ENCODE measurements at regions not wholly inside any gene's neighbourhood (a gene's known extent, or its start where the extent isn't known, plus 50 kb on each side); places are given as distances from the start of the nearest gene placed in this dataset.

- intact Hi-C loops (cut with micrococcal nuclease): no loop called here
- CTCF ChIA-PET: interaction anchor here (0.7 kb wide), 1 partner anchor 13 kb away, joined by 3 read pairs; no protein-coding TSS in a partner anchor
- Mint-ChIP-seq H3K27me3 (ENCODE audit: low read depth) (peaks cover 14% of the 10 kb centered on the region), H3K9me3 (no peaks in the 10 kb centered on the region), H3K27ac (no peak overlapping the region), H3K4me1 (ENCODE audit: low read depth) (no peaks in the 10 kb centered on the region), H3K36me3 (ENCODE audit: low read depth) (no peaks in the 10 kb centered on the region), H3K4me3 (no peak overlapping the region)
- DNase-seq: no peak
Measured at GRCh38 chr2:167900435-167901114, 346.8 kb downstream of the STK39 start.

- DNase-seq: no peak
- intact Hi-C loops (cut with micrococcal nuclease): no loop called here
- Mint-ChIP-seq H3K4me1 (ENCODE audit: low read depth) (no peaks in the 10 kb centered on the region), H3K27ac (no peak overlapping the region), H3K4me3 (no peak overlapping the region), H3K27me3 (ENCODE audit: low read depth) (peaks cover 16% of the 10 kb centered on the region), H3K36me3 (ENCODE audit: low read depth) (no peaks in the 10 kb centered on the region), H3K9me3 (no peaks in the 10 kb centered on the region)
- CTCF ChIA-PET: no interaction called here
Measured at GRCh38 chr2:167898340-167898739, 349.1 kb downstream of the STK39 start.

- Mint-ChIP-seq H3K9me3 (peaks cover 5% of the 10 kb centered on the region), H3K4me1 (ENCODE audit: low read depth) (no peaks in the 10 kb centered on the region), H3K27me3 (ENCODE audit: low read depth) (peaks cover 24% of the 10 kb centered on the region), H3K4me3 (no peak overlapping the region), H3K36me3 (ENCODE audit: low read depth) (no peaks in the 10 kb centered on the region), H3K27ac (no peak overlapping the region)
- intact Hi-C loops (cut with micrococcal nuclease): no loop called here
- no peak for DNase-seq
- CTCF ChIA-PET: no interaction called here
Measured at GRCh38 chr2:167891841-167892240, 355.6 kb downstream of the STK39 start.

GRCh38 chr2:167890739-167891138 lies 356.7 kb downstream of the STK39 start:
- H3K4me3 Mint-ChIP-seq: no peak overlapping the region
- H3K27me3 Mint-ChIP-seq (ENCODE audit: low read depth): peaks cover 19% of the 10 kb centered on the region
- H3K4me1 Mint-ChIP-seq (ENCODE audit: low read depth): no peaks in the 10 kb centered on the region
- no peak overlapping the region for H3K27ac Mint-ChIP-seq
- peaks cover 5% of the 10 kb centered on the region for H3K9me3 Mint-ChIP-seq
- no peak for DNase-seq
- CTCF ChIA-PET: no interaction called here
- intact Hi-C loops (cut with micrococcal nuclease): no loop called here
- no peaks in the 10 kb centered on the region for H3K36me3 Mint-ChIP-seq (ENCODE audit: low read depth)

- Mint-ChIP-seq H3K27ac (no peak overlapping the region), H3K4me3 (no peak overlapping the region), H3K27me3 (ENCODE audit: low read depth) (peaks cover 6% of the 10 kb centered on the region), H3K36me3 (ENCODE audit: low read depth) (no peaks in the 10 kb centered on the region), H3K4me1 (ENCODE audit: low read depth) (no peaks in the 10 kb centered on the region), H3K9me3 (no peaks in the 10 kb centered on the region)
- CTCF ChIA-PET: no interaction called here
- DNase-seq: no peak
- intact Hi-C loops (cut with micrococcal nuclease): no loop called here
Measured at GRCh38 chr2:167880415-167880814, 367.0 kb downstream of the STK39 start.

- intact Hi-C loops (cut with micrococcal nuclease): no loop called here
- peaks cover 8% of the 10 kb centered on the region for H3K27me3 Mint-ChIP-seq (ENCODE audit: low read depth)
- H3K9me3 Mint-ChIP-seq: no peaks in the 10 kb centered on the region
- CTCF ChIA-PET: interaction anchor here (0.6 kb wide), 1 partner anchor 109 kb away, joined by 3 read pairs; no protein-coding TSS in a partner anchor
- no peak overlapping the region for H3K4me3 Mint-ChIP-seq
- no peak for DNase-seq
- H3K4me1 Mint-ChIP-seq (ENCODE audit: low read depth): no peaks in the 10 kb centered on the region
- no peaks in the 10 kb centered on the region for H3K36me3 Mint-ChIP-seq (ENCODE audit: low read depth)
- no peak overlapping the region for H3K27ac Mint-ChIP-seq
Measured at GRCh38 chr2:167875529-167875928, 371.9 kb downstream of the STK39 start.

- no peak overlapping the region for H3K4me3 Mint-ChIP-seq
- H3K36me3 Mint-ChIP-seq (ENCODE audit: low read depth): no peaks in the 10 kb centered on the region
- H3K27me3 Mint-ChIP-seq (ENCODE audit: low read depth): peaks cover 8% of the 10 kb centered on the region
- no peaks in the 10 kb centered on the region for H3K4me1 Mint-ChIP-seq (ENCODE audit: low read depth)
- H3K27ac Mint-ChIP-seq: no peak overlapping the region
- intact Hi-C loops (cut with micrococcal nuclease): no loop called here
- no peaks in the 10 kb centered on the region for H3K9me3 Mint-ChIP-seq
- no peak for DNase-seq
- CTCF ChIA-PET: no interaction called here
Measured at GRCh38 chr2:167874812-167875211, 372.6 kb downstream of the STK39 start.

- CTCF ChIA-PET: no interaction called here
- Mint-ChIP-seq H3K27me3 (ENCODE audit: low read depth) (peaks cover 8% of the 10 kb centered on the region), H3K27ac (no peak overlapping the region), H3K9me3 (no peaks in the 10 kb centered on the region), H3K4me3 (no peak overlapping the region), H3K4me1 (ENCODE audit: low read depth) (no peaks in the 10 kb centered on the region), H3K36me3 (ENCODE audit: low read depth) (no peaks in the 10 kb centered on the region)
- intact Hi-C loops (cut with micrococcal nuclease): no loop called here
- no peak for DNase-seq
Measured at GRCh38 chr2:167871286-167871685, 376.1 kb downstream of the STK39 start.

GRCh38 chr2:167869200-167869599 lies 378.2 kb downstream of the STK39 start:
- intact Hi-C loops (cut with micrococcal nuclease): loop anchor here (1.0 kb wide), 1 partner anchor 249 kb away; no protein-coding TSS in a partner anchor
- CTCF ChIA-PET: no interaction called here
- DNase-seq: no peak
- H3K4me1 Mint-ChIP-seq (ENCODE audit: low read depth): no peaks in the 10 kb centered on the region
- H3K27me3 Mint-ChIP-seq (ENCODE audit: low read depth): peaks cover 11% of the 10 kb centered on the region
- H3K36me3 Mint-ChIP-seq (ENCODE audit: low read depth): no peaks in the 10 kb centered on the region
- no peak overlapping the region for H3K27ac Mint-ChIP-seq
- H3K4me3 Mint-ChIP-seq: no peak overlapping the region
- no peaks in the 10 kb centered on the region for H3K9me3 Mint-ChIP-seq

GRCh38 chr2:167863377-167863776 lies 384.0 kb downstream of the STK39 start:
- H3K27ac Mint-ChIP-seq: no peak overlapping the region
- CTCF ChIA-PET: no interaction called here
- intact Hi-C loops (cut with micrococcal nuclease): loop anchor here (2.0 to 5.0 kb wide), 3 partner anchors 139 to 629 kb away; no protein-coding TSS in a partner anchor

GRCh38 chr2:167862782-167863181 lies 384.6 kb downstream of the STK39 start:
- no peak overlapping the region for H3K4me3 Mint-ChIP-seq
- CTCF ChIA-PET: no interaction called here

More at GRCh38 chr2:167863377-167863776, 384.0 kb downstream of the STK39 start:
- H3K9me3 Mint-ChIP-seq: no peaks in the 10 kb centered on the region
- H3K4me3 Mint-ChIP-seq: no peak overlapping the region
- DNase-seq: no peak
- no peaks in the 10 kb centered on the region for H3K36me3 Mint-ChIP-seq (ENCODE audit: low read depth)
- H3K27me3 Mint-ChIP-seq (ENCODE audit: low read depth): peaks cover 8% of the 10 kb centered on the region
- H3K4me1 Mint-ChIP-seq (ENCODE audit: low read depth): peaks cover 15% of the 10 kb centered on the region

GRCh38 chr2:167862296-167862695 lies 385.1 kb downstream of the STK39 start:
- Mint-ChIP-seq H3K27ac (peak overlapping the region; percentile 39), H3K4me1 (ENCODE audit: low read depth) (peaks cover 15% of the 10 kb centered on the region), H3K36me3 (ENCODE audit: low read depth) (no peaks in the 10 kb centered on the region), H3K27me3 (ENCODE audit: low read depth) (peaks cover 8% of the 10 kb centered on the region), H3K4me3 (no peak overlapping the region), H3K9me3 (no peaks in the 10 kb centered on the region)
- no peak for DNase-seq
- CTCF ChIA-PET: no interaction called here
- intact Hi-C loops (cut with micrococcal nuclease): loop anchor here (2.0 to 5.0 kb wide), 3 partner anchors 141 to 630 kb away; no protein-coding TSS in a partner anchor

More at GRCh38 chr2:167862782-167863181, 384.6 kb downstream of the STK39 start:
- no peaks in the 10 kb centered on the region for H3K9me3 Mint-ChIP-seq
- peak overlapping the region; percentile 39 for H3K27ac Mint-ChIP-seq
- peak; percentile 30 for DNase-seq
- intact Hi-C loops (cut with micrococcal nuclease): loop anchor here (2.0 to 5.0 kb wide), 3 partner anchors 140 to 630 kb away; no protein-coding TSS in a partner anchor
- H3K27me3 Mint-ChIP-seq (ENCODE audit: low read depth): peaks cover 8% of the 10 kb centered on the region
- H3K4me1 Mint-ChIP-seq (ENCODE audit: low read depth): peaks cover 15% of the 10 kb centered on the region
- H3K36me3 Mint-ChIP-seq (ENCODE audit: low read depth): no peaks in the 10 kb centered on the region

- H3K4me3 Mint-ChIP-seq: no peak overlapping the region
- H3K27me3 Mint-ChIP-seq (ENCODE audit: low read depth): peaks cover 8% of the 10 kb centered on the region
- H3K4me1 Mint-ChIP-seq (ENCODE audit: low read depth): peaks cover 15% of the 10 kb centered on the region
- H3K36me3 Mint-ChIP-seq (ENCODE audit: low read depth): no peaks in the 10 kb centered on the region
- DNase-seq: no peak
- intact Hi-C loops (cut with micrococcal nuclease): loop anchor here (2.0 to 5.0 kb wide), 3 partner anchors 141 to 631 kb away; no protein-coding TSS in a partner anchor
- no peaks in the 10 kb centered on the region for H3K9me3 Mint-ChIP-seq
- no peak overlapping the region for H3K27ac Mint-ChIP-seq
- CTCF ChIA-PET: no interaction called here
Measured at GRCh38 chr2:167861574-167862193, 385.7 kb downstream of the STK39 start.

All from activated naive CD4-positive, alpha-beta T cell treated with anti-CD3 and anti-CD28 coated beads for 36 hours (primary cell).